ENCODE measurements at regions not wholly inside any gene's neighbourhood (a gene's known extent, or its start where the extent isn't known, plus 50 kb on each side); places are given as distances from the start of the nearest gene placed in this dataset.
A peak's percentile ranks its signal among the peaks of the same experiment; 100 is the strongest.

DNA sequence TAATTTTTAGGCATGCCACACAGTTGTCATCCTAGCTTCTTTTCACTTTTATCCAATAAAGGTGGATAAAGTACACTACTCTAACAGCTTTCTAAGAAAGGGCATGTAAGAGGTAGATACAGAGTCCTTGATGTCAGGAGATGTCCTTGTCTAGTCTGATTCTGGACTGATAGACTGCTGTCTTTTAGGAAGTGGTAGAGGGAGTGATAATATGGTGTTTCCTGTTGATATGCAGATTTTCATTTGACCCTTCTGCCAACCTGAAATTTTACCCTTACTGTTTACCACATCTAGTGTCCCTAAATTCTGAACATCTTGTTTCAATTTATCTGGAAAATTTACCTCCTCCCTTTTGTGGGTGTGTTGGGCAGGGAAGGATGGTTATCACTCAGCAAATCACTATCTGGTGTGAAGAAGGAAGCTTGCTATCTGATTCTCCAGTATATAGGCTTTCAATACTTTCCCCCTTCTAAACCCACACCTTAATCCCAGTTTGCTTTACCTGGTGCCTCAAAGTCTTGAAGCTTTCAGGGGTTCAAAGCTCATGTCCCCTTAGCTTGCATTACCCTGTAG, 354.9 kb upstream of the SNX7 start (continued):
- TF ChIP-seq, protein P1, sequence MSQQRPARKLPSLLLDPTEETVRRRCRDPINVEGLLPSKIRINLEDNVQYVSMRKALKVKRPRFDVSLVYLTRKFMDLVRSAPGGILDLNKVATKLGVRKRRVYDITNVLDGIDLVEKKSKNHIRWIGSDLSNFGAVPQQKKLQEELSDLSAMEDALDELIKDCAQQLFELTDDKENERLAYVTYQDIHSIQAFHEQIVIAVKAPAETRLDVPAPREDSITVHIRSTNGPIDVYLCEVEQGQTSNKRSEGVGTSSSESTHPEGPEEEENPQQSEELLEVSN (IDR thresholded peaks at IDR 0.05; ENCODE audit: borderline replicate concordance, low read depth), result no peak
- no peak for TF ChIP-seq ESRRA (IDR thresholded peaks at IDR 0.05; ENCODE audit: borderline replicate concordance, low read length)
- no peak for TF ChIP-seq KDM5A (IDR thresholded peaks at IDR 0.05)
- no peak for TF ChIP-seq POLR2A (IDR thresholded peaks at IDR 0.05; ENCODE audit: low read length)
- TF ChIP-seq TFCP2L1 (CRISPR knock-in tag; IDR thresholded peaks at IDR 0.05), result no peak
- no peak for TF ChIP-seq PHF8 (IDR thresholded peaks at IDR 0.05; ENCODE audit: borderline replicate concordance, low read depth)
- TF ChIP-seq FOXS1 (CRISPR knock-in tag; IDR thresholded peaks at IDR 0.05), result no peak
- TF ChIP-seq HOXB13 (CRISPR knock-in tag; IDR thresholded peaks at IDR 0.05; ENCODE audit: low read depth), result no peak

DNA sequence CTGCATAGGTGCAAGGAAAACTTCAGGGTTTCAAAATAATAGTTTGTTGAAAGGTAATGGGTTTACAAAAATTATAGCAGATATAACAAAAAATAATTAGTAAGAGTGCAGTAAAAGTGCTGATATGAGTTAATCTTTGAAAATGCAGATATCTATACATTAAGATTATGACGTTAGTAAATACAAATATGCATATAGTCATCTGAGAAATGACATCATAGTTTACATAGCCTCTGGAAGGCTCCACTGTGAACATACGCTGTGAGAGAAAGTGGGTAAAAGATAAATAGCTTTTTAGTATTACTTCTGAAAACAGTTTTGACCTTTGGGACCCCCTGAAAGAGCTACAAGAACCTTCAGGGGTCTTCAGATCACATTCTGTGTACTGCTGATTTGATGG, 356.2 kb upstream of the SNX7 start:
- Histone ChIP-seq H3K9me3 (no peaks in the 10 kb centered on the region), H3K4me2 (no peak overlapping the region), H3K4me3 (no peak overlapping the region), H3K4me1 (no peaks in the 10 kb centered on the region), H3K27ac (peak overlapping the region in 1 of 2 experiments; percentile 11; a peak in 1 of 6 replicates)
- TF ChIP-seq MAFK (IDR thresholded peaks at IDR 0.05; ENCODE audit: partially characterized antibody), result peak; percentile 21
- no peak for TF ChIP-seq HOXB13 (CRISPR knock-in tag; IDR thresholded peaks at IDR 0.05; ENCODE audit: low read depth)
- no peak for DNase-seq (ENCODE audit: low read depth in 1 of 2, low spot score in 1 of 2)
- 43% methylated on average over 2 of the region's 2 CpGs for WGBS (ENCODE audit: missing lambda C conversion rate)
- ChIA-PET POLR2A (no interaction called here), CTCF (interaction anchor here (0.7 to 1.3 kb wide), 2 partner anchors 9 to 245 kb away, joined by 3 read pairs; no protein-coding TSS in a partner anchor)
- ATAC-seq, result no peak
- no peak for FAIRE-seq

DNA sequence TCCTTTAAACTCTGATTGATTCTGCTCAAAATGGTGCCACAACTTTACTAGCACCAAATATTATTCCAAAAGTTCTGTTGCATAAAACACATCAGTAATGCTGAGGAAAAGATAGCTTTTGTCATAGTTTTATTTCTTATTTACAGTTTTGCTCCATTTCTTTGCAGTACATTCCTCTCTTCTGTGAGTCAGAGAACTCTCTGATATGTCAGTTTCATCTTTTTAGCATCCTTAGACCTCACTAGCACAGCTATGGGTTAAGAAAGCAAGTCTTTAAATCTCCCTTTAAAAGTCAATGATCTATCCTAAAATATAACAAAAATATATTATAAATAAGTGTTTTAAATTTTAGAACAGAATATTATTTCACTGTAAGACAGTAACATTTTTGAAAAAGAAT, 356.6 kb upstream of the SNX7 start:
- CTCF ChIA-PET, result interaction anchor here (0.7 to 1.3 kb wide), 2 partner anchors 9 to 244 kb away, joined by 3 read pairs; no protein-coding TSS in a partner anchor

More for the DNA sequence above, 356.6 kb upstream of the SNX7 start:
- Histone ChIP-seq H3K4me1 (peaks cover under 1% of the 10 kb centered on the region; the same call in 1 of the 3 replicates), H3K27ac (no peak overlapping the region), H3K4me3 (no peak overlapping the region), H3K4me2 (no peak overlapping the region), H3K9me3 (no peaks in the 10 kb centered on the region)
- no peak for DNase-seq (ENCODE audit: low read depth in 1 of 2, low spot score in 1 of 2)
- POLR2A ChIA-PET, result interaction anchor here (0.7 kb wide), 1 partner anchor 92 kb away, joined by 5 read pairs; no protein-coding TSS in a partner anchor
- no peak for FAIRE-seq
- TF ChIP-seq NPAS2 (CRISPR knock-in tag; IDR thresholded peaks at IDR 0.05; ENCODE audit: borderline replicate concordance), result no peak
- TF ChIP-seq, protein P2, sequence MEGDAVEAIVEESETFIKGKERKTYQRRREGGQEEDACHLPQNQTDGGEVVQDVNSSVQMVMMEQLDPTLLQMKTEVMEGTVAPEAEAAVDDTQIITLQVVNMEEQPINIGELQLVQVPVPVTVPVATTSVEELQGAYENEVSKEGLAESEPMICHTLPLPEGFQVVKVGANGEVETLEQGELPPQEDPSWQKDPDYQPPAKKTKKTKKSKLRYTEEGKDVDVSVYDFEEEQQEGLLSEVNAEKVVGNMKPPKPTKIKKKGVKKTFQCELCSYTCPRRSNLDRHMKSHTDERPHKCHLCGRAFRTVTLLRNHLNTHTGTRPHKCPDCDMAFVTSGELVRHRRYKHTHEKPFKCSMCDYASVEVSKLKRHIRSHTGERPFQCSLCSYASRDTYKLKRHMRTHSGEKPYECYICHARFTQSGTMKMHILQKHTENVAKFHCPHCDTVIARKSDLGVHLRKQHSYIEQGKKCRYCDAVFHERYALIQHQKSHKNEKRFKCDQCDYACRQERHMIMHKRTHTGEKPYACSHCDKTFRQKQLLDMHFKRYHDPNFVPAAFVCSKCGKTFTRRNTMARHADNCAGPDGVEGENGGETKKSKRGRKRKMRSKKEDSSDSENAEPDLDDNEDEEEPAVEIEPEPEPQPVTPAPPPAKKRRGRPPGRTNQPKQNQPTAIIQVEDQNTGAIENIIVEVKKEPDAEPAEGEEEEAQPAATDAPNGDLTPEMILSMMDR (IDR thresholded peaks at IDR 0.05), result no peak
- no peak for TF ChIP-seq HOXA7 (CRISPR knock-in tag; IDR thresholded peaks at IDR 0.05)
- TF ChIP-seq, protein P3, sequence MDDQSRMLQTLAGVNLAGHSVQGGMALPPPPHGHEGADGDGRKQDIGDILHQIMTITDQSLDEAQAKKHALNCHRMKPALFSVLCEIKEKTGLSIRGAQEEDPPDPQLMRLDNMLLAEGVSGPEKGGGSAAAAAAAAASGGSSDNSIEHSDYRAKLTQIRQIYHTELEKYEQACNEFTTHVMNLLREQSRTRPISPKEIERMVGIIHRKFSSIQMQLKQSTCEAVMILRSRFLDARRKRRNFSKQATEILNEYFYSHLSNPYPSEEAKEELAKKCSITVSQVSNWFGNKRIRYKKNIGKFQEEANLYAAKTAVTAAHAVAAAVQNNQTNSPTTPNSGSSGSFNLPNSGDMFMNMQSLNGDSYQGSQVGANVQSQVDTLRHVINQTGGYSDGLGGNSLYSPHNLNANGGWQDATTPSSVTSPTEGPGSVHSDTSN (IDR thresholded peaks at IDR 0.05), result no peak
- no peak for TF ChIP-seq CEBPB (IDR thresholded peaks at IDR 0.05)
- TF ChIP-seq RFX5 (IDR thresholded peaks at IDR 0.05), result no peak
- no peak for TF ChIP-seq CBX2 (IDR thresholded peaks at IDR 0.05; ENCODE audit: borderline replicate concordance, low read depth)
- no peak for TF ChIP-seq RAD21 (conservative IDR thresholded peaks at IDR 0.05 in 1 of 2, IDR thresholded peaks at IDR 0.05 in 1 of 2)
- TF ChIP-seq CHD4 (IDR thresholded peaks at IDR 0.05; ENCODE audit: borderline replicate concordance), result no peak
- no peak for TF ChIP-seq RCOR1 (IDR thresholded peaks at IDR 0.05; ENCODE audit: low read depth, low read length)
- TF ChIP-seq ESRRA (IDR thresholded peaks at IDR 0.05; ENCODE audit: borderline replicate concordance, low read length), result no peak
- TF ChIP-seq TFCP2L1 (CRISPR knock-in tag; IDR thresholded peaks at IDR 0.05), result no peak
- TF ChIP-seq GATA3 (IDR thresholded peaks at IDR 0.05; ENCODE audit: borderline replicate concordance), result no peak
- TF ChIP-seq MAFK (IDR thresholded peaks at IDR 0.05; ENCODE audit: partially characterized antibody), result no peak
- no peak for TF ChIP-seq EHF (CRISPR knock-in tag; IDR thresholded peaks at IDR 0.05)
- TF ChIP-seq SMC3 (IDR thresholded peaks at IDR 0.05), result no peak
- TF ChIP-seq HEYL (CRISPR knock-in tag; IDR thresholded peaks at IDR 0.05), result no peak
- no peak for TF ChIP-seq MAZ (IDR thresholded peaks at IDR 0.05; ENCODE audit: borderline replicate concordance, low read depth, low read length)
- no peak for TF ChIP-seq FOXS1 (CRISPR knock-in tag; IDR thresholded peaks at IDR 0.05)
- no peak for ATAC-seq
